H1 (cell line): ENCODE measurements at regions not wholly inside any gene's neighbourhood (a gene's known extent, or its start where the extent isn't known, plus 50 kb on each side); places are given as distances from the start of the nearest gene placed in this dataset.

Experiments
- CTCF ChIA-PET: fragments of 300-600 bp; sonication (Branson Sonifier 250); formaldehyde crosslinking; loops from one replicate; lab custom pipeline; 2021; ENCODE audit not compliant: partially characterized antibody; lab: Charles Lee
- POLR2A ChIA-PET: fragments of 300-600 bp; sonication (Branson Sonifier 250); formaldehyde crosslinking; loops from one replicate; lab custom pipeline; 2021; ENCODE audit warnings: inconsistent platforms; ENCODE audit not compliant: partially characterized antibody; lab: Charles Lee
- DNase-seq, 2 experiments: peaks; one replicate each; pipeline versions ENCODE4 v3.0.0 to v3.0.0-alpha.2; 2010 to 2022; ENCODE audit warnings: low spot score in 2 of 2, low read depth in 1 of 2, mixed read lengths in 1 of 2
- FAIRE-seq: peaks from 2 replicates; lab custom pipeline; 2011; peaks lifted over from hg19 to GRCh38; lab: Jason Lieb, UNC
- H2AFZ ChIP-seq: 2 replicates; pipeline ENCODE4 v1.8.1; 2012; ENCODE audit warnings: low read length, inconsistent platforms
- H2AK5ac ChIP-seq: 2 replicates; pipeline ENCODE4 v1.6.1; 2013; ENCODE audit warnings: low read depth, low read length
- H2BK120ac ChIP-seq: replicated peaks from 2 replicates; pipeline ENCODE3; 2013; ENCODE audit warnings: low read depth, low read length, inconsistent platforms
- H2BK12ac ChIP-seq: 2 replicates; pipeline ENCODE4 v1.6.1; 2013; ENCODE audit warnings: low read depth, low read length
- H2BK15ac ChIP-seq: 2 replicates; pipeline ENCODE4 v1.6.1; 2013; ENCODE audit warnings: low read length
- H2BK20ac ChIP-seq: 2 replicates; pipeline ENCODE4 v1.6.1; 2013; ENCODE audit warnings: low read length
- H2BK5ac ChIP-seq: 2 replicates; pipeline ENCODE4 v1.6.1; 2013; ENCODE audit warnings: low read depth, low read length
- H3K14ac ChIP-seq: 2 replicates; pipeline ENCODE4 v1.6.1; 2013; ENCODE audit warnings: inconsistent platforms; ENCODE audit not compliant: insufficient read length
- H3K18ac ChIP-seq: 2 replicates; pipeline ENCODE4 v1.6.1; 2013; ENCODE audit warnings: low read length; ENCODE audit errors: extremely low read depth
- H3K23ac ChIP-seq: 2 replicates; pipeline ENCODE4 v1.6.1; 2013; ENCODE audit warnings: inconsistent platforms; ENCODE audit not compliant: insufficient read length
- H3K23me2 ChIP-seq: 2 replicates; pipeline ENCODE4 v1.6.1; 2013; ENCODE audit warnings: low read depth, low read length
- H3K27ac ChIP-seq: 2 replicates; pipeline ENCODE4 v1.6.1; 2011; ENCODE audit warnings: low read depth, low read length, inconsistent platforms
- H3K27me3 ChIP-seq, 4 experiments: replicated peaks in 1 of 4; 1 replicate in 1 of 4; 2 replicates in 3 of 4; pipeline versions ENCODE4 v1.6.1 to v1.8.1; 2011 to 2013; ENCODE audit warnings: low read length in 3 of 4, mild to moderate bottlenecking in 3 of 4, inconsistent platforms in 2 of 4, mixed read lengths in 2 of 4, moderate library complexity in 1 of 4; ENCODE audit not compliant: control insufficient read depth in 3 of 4, insufficient read depth in 3 of 4; ENCODE audit errors: extremely low read depth in 1 of 4
- H3K36me3 ChIP-seq, 4 experiments: 2 replicates each; pipeline versions ENCODE4 v1.6.1 to v1.8.1; 2011 to 2013; ENCODE audit warnings: mild to moderate bottlenecking in 4 of 4, low read length in 3 of 4, moderate library complexity in 2 of 4, control low read depth in 1 of 4, inconsistent platforms in 1 of 4; ENCODE audit not compliant: insufficient read depth in 4 of 4, control insufficient read depth in 2 of 4
- H3K4ac ChIP-seq: replicated peaks from 2 replicates; pipeline ENCODE3; 2013; ENCODE audit warnings: low read length, low read depth, mixed read lengths, inconsistent platforms; ENCODE audit not compliant: insufficient read length
- H3K4me1 ChIP-seq, 4 experiments: replicated peaks in 1 of 4; 1 replicate in 1 of 4; 2 replicates in 3 of 4; pipeline versions ENCODE4 v1.6.1 to v1.8.1; 2011 to 2013; ENCODE audit warnings: low read length in 3 of 4, inconsistent platforms in 2 of 4, mixed read lengths in 1 of 4; ENCODE audit not compliant: insufficient read depth in 4 of 4, control insufficient read depth in 3 of 4
- H3K4me2 ChIP-seq, 2 experiments: 2 replicates each; pipeline versions ENCODE4 v1.6.1 to v1.8.1; 2011 to 2013; ENCODE audit warnings: low read depth in 2 of 2, low read length in 2 of 2, control low read depth in 1 of 2, inconsistent platforms in 1 of 2, mild to moderate bottlenecking in 1 of 2; ENCODE audit not compliant: insufficient read depth in 1 of 2
- H3K4me3 ChIP-seq, 4 experiments: fragments of 200-600, 300-600 bp in 1 of 4; sonication (generic), shearing (Covaris generic), sonication (Bioruptor Twin) in 1 of 4; 2 replicates each; pipeline versions ENCODE4 v1.5.1 to v1.8.1; 2011 to 2016; ENCODE audit warnings: low read length in 4 of 4, low read depth in 3 of 4, control low read depth in 2 of 4, inconsistent platforms in 2 of 4, mild to moderate bottlenecking in 2 of 4, mixed read lengths in 1 of 4, moderate library complexity in 1 of 4; ENCODE audit not compliant: insufficient read depth in 2 of 4; ENCODE audit errors: extremely low read depth in 1 of 4
- H3K56ac ChIP-seq: replicated peaks from 2 replicates; pipeline ENCODE3; 2013; ENCODE audit warnings: low read depth, mild to moderate bottlenecking, mixed read lengths, low read length, inconsistent platforms; ENCODE audit not compliant: insufficient read length
- H3K79me1 ChIP-seq: 2 replicates; pipeline ENCODE4 v1.6.1; 2013; ENCODE audit warnings: low read depth, low read length, control low read depth
- H3K79me2 ChIP-seq, 2 experiments: 2 replicates each; pipeline versions ENCODE4 v1.6.1 to v1.8.1; 2012 to 2013; ENCODE audit warnings: low read length in 2 of 2, mild to moderate bottlenecking in 2 of 2, inconsistent platforms in 1 of 2; ENCODE audit not compliant: insufficient read depth in 2 of 2, control insufficient read depth in 1 of 2
- H3K9ac ChIP-seq, 4 experiments: replicated peaks in 1 of 4; 1 replicate in 1 of 4; 2 replicates in 3 of 4; pipeline versions ENCODE4 v1.6.1 to v1.8.1; 2011 to 2013; ENCODE audit warnings: low read depth in 3 of 4, low read length in 3 of 4, control low read depth in 2 of 4, mild to moderate bottlenecking in 2 of 4, moderate library complexity in 2 of 4, inconsistent platforms in 1 of 4; ENCODE audit errors: extremely low read depth in 1 of 4
- H3K9me3 ChIP-seq, 2 experiments: 2 replicates each; pipeline versions ENCODE4 v1.6.1 to v1.8.1; 2012 to 2013; ENCODE audit warnings: mild to moderate bottlenecking in 2 of 2, moderate library complexity in 2 of 2, control low read depth in 1 of 2, inconsistent platforms in 1 of 2, low read depth in 1 of 2, low read length in 1 of 2, mixed read lengths in 1 of 2; ENCODE audit not compliant: insufficient read depth in 2 of 2
- H4K20me1 ChIP-seq, 2 experiments: replicated peaks in 1 of 2; 2 replicates each; pipeline versions ENCODE3 to v1.8.1; 2011 to 2013; ENCODE audit warnings: inconsistent platforms in 2 of 2, low read length in 2 of 2, mild to moderate bottlenecking in 1 of 2; ENCODE audit not compliant: insufficient read depth in 2 of 2, control insufficient read depth in 1 of 2
- H4K5ac ChIP-seq: 2 replicates; pipeline ENCODE4 v1.6.1; 2013; ENCODE audit warnings: low read length, low read depth, mixed read lengths, inconsistent platforms; ENCODE audit not compliant: insufficient read length
- H4K8ac ChIP-seq: 2 replicates; pipeline ENCODE4 v1.8.0; 2013; ENCODE audit warnings: mild to moderate bottlenecking, moderate library complexity, low read length, inconsistent platforms; ENCODE audit not compliant: insufficient read depth; ENCODE audit errors: extremely low read depth
- H4K91ac ChIP-seq: replicated peaks from 2 replicates; pipeline ENCODE3; 2013; ENCODE audit warnings: low read length, mixed read lengths, inconsistent platforms; ENCODE audit not compliant: insufficient read length
- BCL11A ChIP-seq, 2 experiments: IDR thresholded peaks; one replicate each; pipeline ENCODE4 v1.6.1; 2011; ENCODE audit warnings: low read depth in 2 of 2, low read length in 2 of 2, mild to moderate bottlenecking in 2 of 2
- BRCA1 ChIP-seq: IDR thresholded peaks from 2 replicates; pipeline ENCODE4 v1.6.1; 2012; ENCODE audit warnings: low read depth, low read length, improper control_type of control experiment
- E2F6 ChIP-seq: IDR thresholded peaks from 2 replicates; pipeline ENCODE4 v1.6.1; 2012; ENCODE audit warnings: inconsistent platforms
- EP300 ChIP-seq, 2 experiments: IDR thresholded peaks; 1 replicate in 1 of 2; 2 replicates in 1 of 2; pipeline ENCODE4 v1.6.1; 2011 to 2012; ENCODE audit warnings: low read depth in 2 of 2, low read length in 2 of 2, mild to moderate bottlenecking in 2 of 2, borderline replicate concordance in 1 of 2, inconsistent platforms in 1 of 2, moderate library complexity in 1 of 2
- GABPA ChIP-seq: IDR thresholded peaks from 2 replicates; pipeline ENCODE4 v1.6.1; 2011; ENCODE audit warnings: mild to moderate bottlenecking, low read length, moderate library complexity, borderline replicate concordance; ENCODE audit not compliant: insufficient read depth
- KDM5A ChIP-seq: fragments of 200-600 bp; IDR thresholded peaks from 2 replicates; pipeline ENCODE4 v1.7.1; 2012; ENCODE audit warnings: mild to moderate bottlenecking, low read length, inconsistent platforms, mixed read lengths
- RNF2 ChIP-seq: fragments of 200-900, 300-1000 bp; sonication (generic); IDR thresholded peaks from 2 replicates; pipeline ENCODE4 v1.7.1; 2016; ENCODE audit warnings: borderline replicate concordance, low read depth, mild to moderate bottlenecking, antibody characterized with exemption, low read length; ENCODE audit not compliant: poor library complexity, severe bottlenecking; ENCODE audit errors: missing control alignments
- TBP ChIP-seq: IDR thresholded peaks from 2 replicates; pipeline ENCODE4 v1.6.1; 2011; ENCODE audit warnings: low read depth, low read length, improper control_type of control experiment
- TCF12 ChIP-seq: IDR thresholded peaks from 2 replicates; pipeline ENCODE4 v1.6.1; 2011; ENCODE audit warnings: low read depth, mild to moderate bottlenecking, low read length
- USF2 ChIP-seq: IDR thresholded peaks from 2 replicates; pipeline ENCODE4 v1.6.1; 2011; ENCODE audit warnings: low read length, improper control_type of control experiment
- WGBS, 2 experiments: shearing (Covaris generic) in 1 of 2; methylation state at CpG; one replicate each; pipeline versions ENCODE4 v1.1.6 to v1.1.7; 2013 to 2015; ENCODE audit warnings: low lambda C conversion rate in 2 of 2, mixed read lengths in 2 of 2, inconsistent platforms in 1 of 2, low coverage in 1 of 2, missing lambda C conversion rate in 1 of 2; ENCODE audit not compliant: insufficient replicate concordance in 2 of 2, insufficient coverage in 1 of 2, insufficient read length in 1 of 2; ENCODE audit errors: extremely low coverage in 1 of 2, missing lambda C conversion rate in 1 of 2; 5-methylcytosine and 5-hydroxymethylcytosine counted together

GRCh38 chr6:14610141-14610540 is 492.6 kb downstream of the CD83 start:
- no peak for DNase-seq
- Histone ChIP-seq H3K9ac (no peak overlapping the region), H3K56ac (no peak overlapping the region), H3K18ac (no peak overlapping the region), H3K4me3 (no peak overlapping the region), H3K27me3 (no peaks in the 10 kb centered on the region), H3K4me2 (no peak overlapping the region), H3K36me3 (no peaks in the 10 kb centered on the region), H3K27ac (no peak overlapping the region), H4K91ac (no peak overlapping the region), H2BK15ac (no peak overlapping the region), H3K4ac (no peak overlapping the region), H4K8ac (no peak overlapping the region), H3K79me1 (no peaks in the 10 kb centered on the region), H4K5ac (no peak overlapping the region), H3K4me1 (peaks cover 0 to 8% (median 3%) of the 10 kb centered on the region in 4 experiments; a peak in 3 of 7 replicates), H3K23ac (no peak overlapping the region), H2BK20ac (no peak overlapping the region), H4K20me1 (no peaks in the 10 kb centered on the region), H3K9me3 (no peaks in the 10 kb centered on the region), H3K79me2 (no peaks in the 10 kb centered on the region), H2BK12ac (no peak overlapping the region), H3K23me2 (no peaks in the 10 kb centered on the region), H3K14ac (no peak overlapping the region), H2AFZ (no peak overlapping the region), H2AK5ac (no peak overlapping the region), H2BK120ac (no peak overlapping the region), H2BK5ac (no peak overlapping the region)
- POLR2A ChIA-PET, result interaction anchor here (0.5 kb wide), 1 partner anchor 342 kb away, joined by 3 read pairs; no protein-coding TSS in a partner anchor
- no peak for FAIRE-seq
- 88% methylated on average over 4 of the region's 4 CpGs; no CpG with 5 or more reads in 1 of the 2 experiments for WGBS, 2 experiments
- CTCF ChIA-PET, result interaction anchor here (0.6 to 1.2 kb wide), 2 partner anchors 10 to 443 kb away, joined by 3 read pairs; no protein-coding TSS in a partner anchor
- TF ChIP-seq E2F6 (no peak), TCF12 (no peak), GABPA (no peak), KDM5A (no peak), USF2 (no peak), BRCA1 (no peak), EP300 (IDR thresholded peaks at IDR 0.05; ENCODE audit: borderline replicate concordance in 1 of 2, low read depth in 2 of 2, low read length in 2 of 2) (no peak), BCL11A (IDR thresholded peaks at IDR 0.05; ENCODE audit: low read depth in 2 of 2, low read length in 2 of 2) (no peak), RNF2 (no peak), TBP (no peak)
